COLO668 (cell line): ENCODE measurements at regions not wholly inside any gene's neighbourhood (a gene's known extent, or its start where the extent isn't known, plus 50 kb on each side); places are given as distances from the start of the nearest gene placed in this dataset.
A peak's percentile ranks its signal among the peaks of the same experiment; 100 is the strongest.
"Not testable (repeated sequence)": the region's sequence is repeated elsewhere in the genome, so short reads cannot be mapped to it uniquely, and the experiment has no call there.

ENCODE experiments used
- DNase-seq: peaks from one replicate; lab custom pipeline; 2025; ENCODE audit not compliant: unreplicated experiment; lab: John Stamatoyannopoulos, UW

DNA sequence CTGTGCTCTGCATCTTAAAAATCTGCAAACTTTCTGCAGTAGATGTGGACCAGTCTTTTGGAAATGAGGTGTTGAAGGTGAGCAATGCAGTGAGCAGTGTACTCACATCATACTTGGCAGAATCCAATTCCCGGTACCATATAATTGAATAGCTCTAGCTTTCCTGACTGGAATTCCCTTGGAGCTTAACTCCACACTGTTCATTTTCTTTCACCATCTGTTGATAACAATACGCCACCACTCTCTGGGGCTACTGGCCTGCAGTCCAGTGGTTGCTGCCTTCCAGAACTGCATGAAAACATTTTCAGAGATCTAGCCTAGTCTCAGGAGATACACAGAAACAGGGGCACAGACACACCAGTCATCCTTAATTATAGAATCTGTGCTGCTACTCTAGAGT, 820.0 kb upstream of the NXPH2 start:
- DNase-seq, result no peak

DNA sequence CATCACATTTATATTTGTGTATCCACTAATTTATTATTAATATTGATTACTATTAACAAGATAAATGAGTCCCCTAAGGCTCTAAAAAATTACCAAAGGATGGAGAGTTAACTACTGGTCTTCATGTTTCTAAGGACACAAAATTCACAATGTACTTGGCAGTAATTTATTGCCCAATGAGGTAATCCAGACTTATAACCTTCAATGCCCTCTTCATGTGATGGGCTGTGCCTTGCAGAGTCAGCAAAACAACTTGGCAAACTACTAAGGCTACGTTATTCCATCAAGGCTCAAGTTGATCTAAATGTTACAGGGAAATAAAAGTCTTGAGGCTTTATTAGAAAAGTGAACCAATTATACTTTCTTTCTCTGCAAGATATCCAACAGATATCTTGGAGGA, 804.9 kb upstream of the NXPH2 start:
- DNase-seq, result no peak

DNA sequence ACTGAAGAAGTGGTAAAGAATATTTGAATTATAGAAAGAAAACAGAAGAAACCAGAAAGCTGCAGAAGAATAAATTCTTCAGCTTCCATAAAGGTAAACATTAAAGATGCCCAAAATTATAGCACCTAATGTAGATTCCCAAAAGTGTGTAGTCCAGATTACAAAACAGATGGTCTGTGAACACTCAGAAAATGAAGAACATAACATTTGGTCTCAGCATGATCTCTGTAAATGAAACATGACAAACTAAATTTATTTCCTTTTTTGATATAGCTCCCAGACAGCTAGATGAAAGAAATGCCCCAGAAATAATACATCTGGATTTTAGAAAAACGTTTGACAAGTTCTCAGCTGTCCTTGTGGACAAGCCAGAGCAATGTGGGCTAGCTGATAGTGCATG, 794.2 kb upstream of the NXPH2 start:
- DNase-seq, result no peak

DNA sequence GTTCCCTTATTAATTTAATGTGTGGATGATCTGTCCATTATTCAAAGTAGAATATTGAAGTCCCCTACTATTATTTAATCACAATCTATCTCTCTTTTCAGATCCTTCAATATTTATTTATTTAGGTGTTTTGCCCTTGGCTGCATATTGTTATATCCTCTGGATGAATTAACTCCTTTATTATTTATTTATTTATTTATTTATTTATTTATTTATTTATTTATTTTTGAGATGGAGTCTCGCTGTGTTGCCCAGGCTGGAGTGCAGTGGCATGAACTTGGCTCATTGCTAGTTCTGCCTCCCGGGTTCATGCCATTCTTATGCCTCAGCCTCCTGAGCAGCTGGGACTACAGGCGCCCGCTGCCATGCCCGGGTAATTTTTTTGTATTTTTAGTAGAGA, 776.6 kb upstream of the NXPH2 start:
- DNase-seq, result no peak

DNA sequence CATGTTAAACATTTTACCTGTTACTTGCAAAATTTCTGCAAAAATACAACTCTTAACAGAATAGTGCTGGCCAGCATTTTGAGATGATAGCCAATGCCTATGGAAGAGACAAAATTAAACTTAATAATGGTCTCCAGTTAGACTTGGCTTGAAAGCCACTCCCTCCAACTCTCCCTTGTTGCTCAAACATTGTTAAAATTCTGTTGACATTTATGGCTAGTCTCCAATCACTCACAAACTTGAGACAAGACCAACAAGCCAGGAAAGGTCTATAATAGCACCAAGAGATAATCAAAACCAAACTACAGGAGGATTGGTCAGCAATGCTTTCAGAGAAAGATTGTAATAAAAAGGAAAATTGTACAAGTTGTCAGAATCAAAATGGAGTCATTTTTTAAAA, 770.7 kb upstream of the NXPH2 start:
- DNase-seq, result no peak

DNA sequence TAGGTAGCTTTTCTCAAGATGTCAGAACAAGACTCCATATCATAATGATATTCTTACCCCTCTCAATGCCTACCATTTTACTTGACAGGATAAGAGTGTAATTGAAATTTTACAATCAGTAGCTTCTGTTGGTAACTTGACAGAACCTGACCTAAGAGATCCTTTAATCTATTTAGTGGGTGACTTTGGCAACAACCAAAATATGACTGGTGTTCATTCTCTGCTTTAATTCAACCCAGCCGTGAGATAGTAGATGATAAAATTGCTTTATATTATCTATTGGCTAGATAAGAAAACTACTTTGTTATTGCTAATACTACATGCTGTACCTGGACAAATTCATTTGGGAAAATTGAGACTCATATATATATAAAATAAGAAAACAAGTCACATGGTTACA, 770.2 kb upstream of the NXPH2 start:
- no peak for DNase-seq

DNA sequence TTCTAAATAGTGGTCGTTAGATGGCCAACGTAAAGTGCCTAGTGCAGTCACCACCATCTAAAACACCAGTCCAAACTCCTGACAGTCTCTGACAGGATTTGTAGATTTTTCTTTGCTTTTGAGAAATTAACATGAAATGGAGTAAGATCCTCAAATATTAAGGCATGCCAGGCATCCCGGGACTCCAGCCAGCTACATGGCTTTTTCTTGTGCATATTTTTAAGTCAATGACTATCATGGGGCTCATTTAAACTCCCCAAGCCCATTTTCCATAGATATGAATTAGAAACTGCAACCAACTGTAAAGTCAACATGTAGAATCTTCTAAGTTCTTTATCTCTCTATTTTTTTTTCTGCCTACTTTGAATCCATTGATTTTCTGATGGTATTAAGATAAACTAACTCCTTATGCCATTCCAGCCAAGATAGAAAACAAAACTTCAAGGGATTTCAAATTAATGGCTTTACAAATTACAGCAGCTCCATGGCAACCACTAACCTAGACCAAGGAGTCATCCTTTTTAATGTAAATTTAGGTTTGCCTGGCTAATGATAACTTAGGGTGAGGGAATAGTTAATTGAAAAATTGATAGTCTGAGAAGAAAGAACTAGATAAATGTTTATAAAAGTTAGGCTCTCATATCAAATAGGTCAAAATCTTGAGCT, 764.1 kb upstream of the NXPH2 start:
- DNase-seq, result no peak

DNA sequence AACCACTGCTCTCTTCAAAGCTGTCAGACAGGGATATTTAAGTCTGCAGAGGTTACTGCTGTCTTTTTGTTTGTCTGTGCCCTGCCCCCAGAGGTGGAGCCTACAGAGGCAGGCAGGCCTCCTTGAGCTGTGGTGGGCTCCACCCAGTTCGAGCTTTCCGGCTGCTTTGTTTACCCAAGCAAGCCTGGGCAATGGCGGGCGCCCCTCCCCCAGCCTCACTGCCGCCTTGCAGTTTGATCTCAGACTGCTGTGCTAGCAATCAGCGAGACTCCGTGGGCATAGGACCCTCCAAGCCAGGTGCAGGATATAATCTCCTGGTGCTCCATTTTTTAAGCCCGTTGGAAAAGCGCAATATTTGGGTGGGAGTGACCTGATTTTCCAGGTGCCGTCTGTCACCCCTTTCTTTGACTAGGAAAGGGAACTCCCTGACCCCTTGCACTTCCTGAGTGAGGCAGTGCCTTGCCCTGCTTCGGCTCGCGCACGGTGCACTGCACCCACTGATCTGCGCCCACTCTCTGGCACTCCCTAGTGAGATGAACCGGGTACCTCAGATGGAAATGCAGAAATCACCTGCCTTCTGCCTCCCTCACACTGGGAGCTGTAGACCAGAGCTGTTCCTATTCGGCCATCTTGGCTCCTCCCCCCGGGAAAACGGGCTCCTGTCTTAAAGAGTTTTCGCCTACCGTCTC, 758.3 kb upstream of the NXPH2 start:
- DNase-seq, result not testable (repeated sequence)

DNA sequence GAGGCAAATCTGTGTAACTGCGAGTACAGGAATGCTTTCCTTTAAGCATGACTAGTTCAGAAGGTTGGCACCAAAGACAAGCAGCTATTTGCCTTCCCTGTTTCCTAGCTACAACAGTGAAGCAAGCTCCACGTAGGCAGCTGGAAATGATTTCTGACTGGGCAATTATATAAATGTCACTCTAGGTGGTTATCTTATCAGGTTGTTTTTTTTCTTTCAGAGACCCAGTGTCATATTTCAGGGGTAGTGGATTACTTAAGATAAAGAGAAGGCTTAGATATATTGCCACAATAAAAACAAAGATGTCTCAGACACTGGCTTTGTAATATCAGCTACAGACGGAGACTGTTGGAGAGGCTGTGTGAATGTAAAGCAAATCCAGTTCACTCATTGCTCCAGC, 748.9 kb upstream of the NXPH2 start:
- DNase-seq, result no peak

DNA sequence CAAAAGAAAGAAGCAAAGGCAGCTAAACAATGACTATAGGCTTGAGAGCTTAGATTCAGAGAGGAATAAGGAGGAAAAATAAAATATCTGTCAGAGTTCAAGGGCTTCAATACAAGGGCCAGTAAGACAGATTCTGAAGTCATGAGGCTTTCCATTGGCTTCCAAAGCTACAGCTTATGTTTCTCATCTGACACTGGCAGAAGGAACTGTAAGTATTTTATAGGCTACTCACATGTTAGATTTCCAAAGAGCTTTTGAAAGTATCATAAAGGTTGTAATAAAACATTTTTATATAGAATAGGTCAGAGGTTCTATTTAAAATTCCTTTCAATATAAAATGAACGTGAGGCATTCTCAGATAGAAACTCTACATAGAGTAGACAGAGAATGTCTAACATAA, 746.6 kb upstream of the NXPH2 start:
- no peak for DNase-seq

DNA sequence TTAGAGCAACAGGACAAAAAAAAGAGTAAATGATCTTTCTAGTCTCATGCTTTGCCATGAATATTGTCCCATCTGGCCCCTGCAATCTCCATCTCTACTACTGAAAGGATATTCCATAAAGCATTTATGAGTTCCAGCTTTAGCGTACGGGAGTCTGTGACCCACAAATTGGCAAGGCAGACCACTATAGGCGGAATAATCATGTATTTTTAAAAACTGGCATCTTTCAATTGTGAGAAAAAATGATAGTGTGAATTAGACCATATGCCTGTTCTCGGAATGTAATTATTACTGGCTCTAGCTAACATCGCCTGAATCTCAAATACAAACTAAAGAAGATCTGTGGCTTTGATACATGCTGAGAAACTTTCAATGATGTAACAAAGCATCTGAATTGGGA, 738.1 kb upstream of the NXPH2 start:
- no peak for DNase-seq

DNA sequence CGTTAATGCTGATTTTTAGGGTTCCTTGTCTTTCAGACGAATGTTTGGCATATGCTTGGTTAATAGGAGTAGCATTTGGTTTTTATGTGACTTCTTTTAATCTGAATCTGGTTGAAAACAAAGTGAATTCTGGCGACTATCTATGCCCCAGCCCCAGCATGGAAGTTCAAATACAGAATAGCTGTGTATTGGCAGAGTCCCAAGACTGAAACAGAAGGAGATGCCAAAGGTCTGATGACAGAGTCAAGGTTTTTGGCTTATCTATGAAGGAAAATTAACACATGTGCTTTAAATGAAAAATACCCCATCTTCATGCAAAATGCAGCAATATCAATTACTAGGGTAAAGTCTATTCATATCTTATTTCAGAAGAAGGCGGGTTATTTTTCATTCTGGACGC, 734.8 kb upstream of the NXPH2 start:
- DNase-seq, result no peak

DNA sequence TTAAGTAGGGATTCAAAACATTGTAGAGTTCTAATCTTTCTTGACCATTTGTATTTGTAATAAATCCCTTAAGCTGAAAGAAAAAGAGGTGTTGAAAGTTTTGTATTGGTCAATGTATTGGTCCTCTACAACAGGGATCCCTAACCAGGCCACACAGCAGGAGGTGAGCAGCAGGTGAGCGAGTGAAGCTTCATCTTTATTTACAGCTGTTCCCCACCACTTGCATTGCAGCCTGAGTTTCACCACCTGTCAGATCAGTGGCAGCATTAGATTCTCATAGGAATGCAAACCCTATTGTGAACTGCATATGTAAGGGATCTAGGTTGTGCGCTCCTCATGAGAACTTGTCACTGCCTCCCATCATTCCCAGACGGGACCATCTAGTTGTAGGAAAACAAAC, 715.7 kb upstream of the NXPH2 start:
- peak; percentile 46 for DNase-seq

DNA sequence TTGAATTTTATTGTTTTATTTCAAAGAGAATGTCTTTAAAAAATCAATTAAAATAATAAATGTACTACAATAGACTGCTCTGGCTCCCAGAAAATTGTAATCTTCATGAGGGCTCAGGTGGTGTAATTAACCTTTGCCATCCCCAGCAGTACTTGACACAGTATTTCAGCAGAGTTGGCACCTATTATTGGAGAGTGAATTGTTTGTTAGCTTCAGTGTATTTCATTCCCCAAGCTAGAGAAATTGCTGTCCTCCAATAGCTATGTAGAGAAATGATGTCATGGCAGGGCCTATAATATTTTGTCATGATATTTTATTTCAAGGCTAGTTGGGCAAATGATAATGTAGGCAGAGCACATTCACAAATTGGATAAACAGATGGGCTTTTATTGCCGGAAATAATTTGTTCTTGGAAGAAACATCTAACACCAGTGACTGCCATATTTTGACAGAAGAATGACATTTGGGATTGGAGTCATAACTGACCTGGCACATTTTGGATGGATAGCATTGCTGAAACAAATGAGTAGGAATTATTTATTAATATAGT, 712.0 kb upstream of the NXPH2 start:
- DNase-seq, result no peak

DNA sequence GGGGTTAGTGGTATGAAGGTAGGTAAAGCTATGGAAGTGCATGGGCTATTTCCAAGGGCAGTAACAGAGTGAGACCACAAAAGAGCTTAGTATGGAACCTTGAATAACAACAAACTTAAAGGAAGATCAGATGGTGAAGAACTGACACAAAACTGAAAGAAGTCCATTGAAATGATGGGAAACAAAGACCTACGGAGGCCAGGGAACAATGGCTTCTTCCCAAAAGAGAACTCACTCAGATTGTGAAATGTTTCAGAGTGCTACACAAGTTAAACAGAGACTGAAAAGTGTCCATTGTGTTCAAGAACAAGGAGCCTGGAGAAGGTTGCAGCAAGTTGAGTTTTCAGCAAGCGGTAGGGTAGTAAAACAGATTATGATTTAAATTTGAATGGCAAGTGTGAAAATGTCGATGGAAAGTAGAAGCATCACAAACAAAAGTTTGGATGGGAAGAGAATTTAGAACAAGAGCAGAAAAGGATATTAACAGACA, 700.0 kb upstream of the NXPH2 start:
- no peak for DNase-seq

DNA sequence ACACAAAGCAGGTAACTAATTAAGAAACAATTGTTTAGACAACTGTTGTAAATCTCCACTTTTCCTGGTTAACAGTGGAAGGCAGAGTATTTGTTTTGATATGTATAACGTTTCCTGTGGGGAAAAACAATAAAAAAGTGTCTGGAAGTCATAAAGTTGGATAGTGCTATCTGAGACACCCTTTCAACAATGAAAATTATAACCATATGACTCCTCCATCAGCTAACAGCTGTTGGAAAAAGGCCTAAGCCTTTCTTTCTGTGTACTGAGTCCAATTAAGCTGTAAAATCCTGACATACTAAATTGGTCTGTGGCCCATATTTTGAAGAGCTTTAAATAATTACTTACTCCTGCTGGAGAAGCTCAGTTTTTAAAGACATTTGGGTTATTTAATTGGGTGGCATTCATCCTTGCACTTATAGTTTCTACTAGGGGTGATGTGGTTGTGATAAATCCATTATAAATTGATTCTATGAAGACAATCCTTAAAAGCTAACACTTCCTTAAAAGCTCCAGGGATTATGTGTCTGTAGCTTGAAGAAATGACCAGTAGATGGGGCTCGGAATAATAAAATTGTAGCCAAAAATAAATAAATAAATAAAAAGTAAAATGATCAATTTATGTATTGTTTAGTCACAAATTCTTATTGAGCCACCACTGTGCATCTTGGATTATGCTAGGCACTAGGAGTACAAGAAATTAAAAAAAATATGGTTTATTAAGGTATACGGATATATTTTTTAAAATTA, 698.1 kb upstream of the NXPH2 start:
- DNase-seq, result no peak

DNA sequence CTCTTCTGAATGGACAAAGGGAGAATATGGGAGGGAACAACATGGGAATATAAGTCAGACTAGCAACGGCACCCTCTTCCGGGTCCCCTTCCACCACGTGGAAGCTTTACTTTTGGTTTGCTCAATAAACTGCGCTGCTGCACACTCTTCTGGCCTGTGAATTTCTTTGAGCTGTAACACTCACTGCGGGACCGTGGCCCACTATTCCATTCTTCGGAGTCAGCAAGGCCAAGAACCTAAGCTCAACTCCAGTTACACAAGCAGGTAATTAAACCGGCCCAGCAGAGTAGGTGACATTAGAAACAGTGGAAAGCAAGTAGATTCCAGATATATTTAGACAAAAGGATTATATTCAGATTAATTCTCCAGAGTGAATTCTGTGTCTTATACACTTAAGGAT, 697.4 kb upstream of the NXPH2 start:
- no peak for DNase-seq

DNA sequence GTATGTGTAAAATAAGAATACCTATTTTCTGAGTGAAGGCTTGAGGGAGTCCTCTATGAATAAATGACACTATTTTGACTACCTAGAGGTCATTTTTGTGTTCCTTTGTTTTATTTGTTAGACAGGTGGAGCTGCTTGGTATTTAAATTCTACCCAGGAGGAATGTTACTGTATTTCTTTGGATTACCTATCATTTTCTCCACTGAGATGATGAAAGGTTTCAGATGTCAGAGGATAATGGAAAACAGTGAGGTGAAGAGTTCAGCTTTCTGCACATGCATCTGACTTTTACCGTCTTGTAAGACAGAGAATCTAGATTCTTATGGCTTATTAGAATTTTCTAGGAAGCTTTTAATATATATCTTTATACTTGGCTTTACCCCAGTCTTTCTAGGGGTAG, 689.8 kb upstream of the NXPH2 start:
- DNase-seq, result no peak

DNA sequence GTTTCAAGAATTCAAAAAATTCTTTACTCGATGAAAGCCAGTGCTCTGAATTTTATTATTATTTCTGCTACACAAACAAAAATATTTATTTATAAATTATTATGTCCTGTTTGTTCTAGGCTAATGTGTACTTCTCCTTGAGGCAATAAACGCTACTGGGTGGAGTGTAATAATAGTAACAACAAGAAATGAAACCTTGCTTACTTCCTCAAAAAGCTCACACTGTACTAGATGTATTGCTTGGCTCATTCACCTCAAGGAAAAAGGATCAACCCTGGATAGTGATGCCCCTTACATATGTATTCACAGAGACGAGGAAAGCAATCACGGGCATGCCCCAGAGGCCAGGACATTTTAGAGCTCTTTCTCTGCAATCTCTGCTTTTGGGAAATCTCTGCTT, 685.6 kb upstream of the NXPH2 start:
- DNase-seq, result no peak

DNA sequence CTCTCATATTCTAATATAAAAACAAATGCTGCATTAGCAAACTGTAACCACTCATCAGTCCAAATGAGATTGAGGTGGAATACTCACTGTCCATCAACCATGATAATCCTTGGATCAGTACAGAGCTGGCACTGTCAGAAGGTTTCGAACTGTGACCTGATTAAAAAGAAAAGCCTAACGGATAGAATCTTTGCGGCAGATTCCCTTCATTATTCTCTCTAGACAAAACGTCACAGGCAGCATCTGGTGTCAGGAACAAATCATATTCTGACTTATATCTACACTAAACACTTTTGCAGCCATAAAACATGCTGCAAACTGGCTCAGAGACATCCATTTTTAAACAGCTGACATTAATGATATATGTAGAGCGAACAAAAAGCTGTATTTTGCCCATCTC, 677.7 kb upstream of the NXPH2 start:
- DNase-seq, result no peak

DNA sequence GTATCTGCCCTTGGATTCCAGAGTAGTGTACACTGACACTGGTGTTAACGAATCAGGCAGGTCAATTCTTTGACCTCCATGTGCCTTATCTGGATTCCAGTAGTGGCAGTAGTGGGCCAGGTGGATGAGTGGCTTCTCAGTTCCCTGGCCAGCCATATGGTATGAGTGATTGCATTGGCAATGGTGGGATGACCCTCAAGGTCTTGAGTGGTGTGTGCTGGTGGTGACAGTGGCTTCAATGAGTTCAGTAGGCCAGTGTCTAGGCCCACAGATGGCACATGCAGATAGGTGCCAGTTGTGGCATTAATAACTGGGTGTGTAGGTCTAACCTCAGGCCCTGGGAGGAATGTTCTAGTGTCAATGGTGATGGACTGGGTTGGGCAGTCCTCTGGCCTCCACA, 674.1 kb upstream of the NXPH2 start:
- DNase-seq, result no peak

DNA sequence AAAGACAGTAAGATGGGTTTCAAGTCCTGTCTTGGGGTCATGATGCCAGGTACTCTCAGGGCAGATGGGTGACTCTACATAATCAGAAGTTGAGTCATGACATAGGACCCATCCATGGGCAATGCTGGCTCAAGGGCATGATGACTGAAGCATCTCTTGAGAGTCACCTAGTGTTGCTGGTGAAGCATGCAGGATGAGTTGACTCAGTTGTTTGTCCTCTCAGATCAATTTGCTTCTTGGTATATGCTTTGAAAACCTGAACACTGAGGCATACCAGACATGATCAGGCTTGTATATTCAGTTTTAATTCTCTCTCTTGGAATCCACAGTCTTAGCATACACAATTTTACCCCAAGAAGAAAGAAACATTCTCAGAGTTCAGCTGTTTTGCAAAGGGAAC, 658.9 kb upstream of the NXPH2 start:
- no peak for DNase-seq
